H1 (cell line): ENCODE measurements at regions not wholly inside any gene's neighbourhood (a gene's known extent, or its start where the extent isn't known, plus 50 kb on each side); places are given as distances from the start of the nearest gene placed in this dataset.

Experiments
- CHD2 ChIP-seq: IDR thresholded peaks from 2 replicates; pipeline ENCODE4 v1.6.1; 2012; ENCODE audit warnings: low read length, improper control_type of control experiment
- MAFK ChIP-seq: IDR thresholded peaks from 2 replicates; pipeline ENCODE4 v1.6.1; 2012; ENCODE audit warnings: low read depth, mild to moderate bottlenecking, improper control_type of control experiment, low read length
- RNF2 ChIP-seq: fragments of 200-900, 300-1000 bp; sonication (generic); IDR thresholded peaks from 2 replicates; pipeline ENCODE4 v1.7.1; 2016; ENCODE audit warnings: borderline replicate concordance, low read depth, mild to moderate bottlenecking, antibody characterized with exemption, low read length; ENCODE audit not compliant: poor library complexity, severe bottlenecking; ENCODE audit errors: missing control alignments
- ZNF274 ChIP-seq: IDR thresholded peaks from 2 replicates; pipeline ENCODE4 v1.7.0; 2012; ENCODE audit warnings: low read length, borderline replicate concordance; ENCODE audit errors: extremely low read depth

- TF ChIP-seq RNF2: no peak
- TF ChIP-seq MAFK: no peak
- TF ChIP-seq CHD2: no peak
- no peak for TF ChIP-seq ZNF274
Observed at GRCh38 chr1:63038586-63038985, 254.7 kb downstream of the ATG4C start.
